Neural progenitor cell (in vitro differentiated cells): ENCODE measurements at regions not wholly inside any gene's neighbourhood (a gene's known extent, or its start where the extent isn't known, plus 50 kb on each side); places are given as distances from the start of the nearest gene placed in this dataset.

Experiments
- EZH2 ChIP-seq: fragments of 200-600 bp; sonication (generic); IDR thresholded peaks from 2 replicates; pipeline ENCODE4 v1.6.1; 2017; ENCODE audit warnings: antibody characterized with exemption, mild to moderate bottlenecking, moderate library complexity
- EZH2phosphoT487 ChIP-seq: fragments of 200-600 bp; sonication (generic); IDR thresholded peaks from 2 replicates; pipeline ENCODE4 v1.6.1; 2017; ENCODE audit warnings: antibody characterized with exemption
- TF ChIP-seq, protein P1 (sequence below): fragments of 200-600 bp; sonication (generic); IDR thresholded peaks from 2 replicates; pipeline ENCODE4 v1.5.1; 2017; ENCODE audit warnings: antibody characterized with exemption, mild to moderate bottlenecking

GRCh38 chr14:104390221-104390931 lies 189.2 kb upstream of the C14orf180 start:
- TF ChIP-seq, protein P1, sequence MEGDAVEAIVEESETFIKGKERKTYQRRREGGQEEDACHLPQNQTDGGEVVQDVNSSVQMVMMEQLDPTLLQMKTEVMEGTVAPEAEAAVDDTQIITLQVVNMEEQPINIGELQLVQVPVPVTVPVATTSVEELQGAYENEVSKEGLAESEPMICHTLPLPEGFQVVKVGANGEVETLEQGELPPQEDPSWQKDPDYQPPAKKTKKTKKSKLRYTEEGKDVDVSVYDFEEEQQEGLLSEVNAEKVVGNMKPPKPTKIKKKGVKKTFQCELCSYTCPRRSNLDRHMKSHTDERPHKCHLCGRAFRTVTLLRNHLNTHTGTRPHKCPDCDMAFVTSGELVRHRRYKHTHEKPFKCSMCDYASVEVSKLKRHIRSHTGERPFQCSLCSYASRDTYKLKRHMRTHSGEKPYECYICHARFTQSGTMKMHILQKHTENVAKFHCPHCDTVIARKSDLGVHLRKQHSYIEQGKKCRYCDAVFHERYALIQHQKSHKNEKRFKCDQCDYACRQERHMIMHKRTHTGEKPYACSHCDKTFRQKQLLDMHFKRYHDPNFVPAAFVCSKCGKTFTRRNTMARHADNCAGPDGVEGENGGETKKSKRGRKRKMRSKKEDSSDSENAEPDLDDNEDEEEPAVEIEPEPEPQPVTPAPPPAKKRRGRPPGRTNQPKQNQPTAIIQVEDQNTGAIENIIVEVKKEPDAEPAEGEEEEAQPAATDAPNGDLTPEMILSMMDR = no peak
- TF ChIP-seq EZH2 (no peak), EZH2phosphoT487 (no peak)
